Islet precursor cell (in vitro differentiated cells): ENCODE measurements at regions not wholly inside any gene's neighbourhood (a gene's known extent, or its start where the extent isn't known, plus 50 kb on each side); places are given as distances from the start of the nearest gene placed in this dataset.
A peak's percentile ranks its signal among the peaks of the same experiment; 100 is the strongest.

ENCODE experiments used
- DNase-seq: peaks from one replicate; pipeline ENCODE4 v3.0.0-alpha.2; 2018

DNA sequence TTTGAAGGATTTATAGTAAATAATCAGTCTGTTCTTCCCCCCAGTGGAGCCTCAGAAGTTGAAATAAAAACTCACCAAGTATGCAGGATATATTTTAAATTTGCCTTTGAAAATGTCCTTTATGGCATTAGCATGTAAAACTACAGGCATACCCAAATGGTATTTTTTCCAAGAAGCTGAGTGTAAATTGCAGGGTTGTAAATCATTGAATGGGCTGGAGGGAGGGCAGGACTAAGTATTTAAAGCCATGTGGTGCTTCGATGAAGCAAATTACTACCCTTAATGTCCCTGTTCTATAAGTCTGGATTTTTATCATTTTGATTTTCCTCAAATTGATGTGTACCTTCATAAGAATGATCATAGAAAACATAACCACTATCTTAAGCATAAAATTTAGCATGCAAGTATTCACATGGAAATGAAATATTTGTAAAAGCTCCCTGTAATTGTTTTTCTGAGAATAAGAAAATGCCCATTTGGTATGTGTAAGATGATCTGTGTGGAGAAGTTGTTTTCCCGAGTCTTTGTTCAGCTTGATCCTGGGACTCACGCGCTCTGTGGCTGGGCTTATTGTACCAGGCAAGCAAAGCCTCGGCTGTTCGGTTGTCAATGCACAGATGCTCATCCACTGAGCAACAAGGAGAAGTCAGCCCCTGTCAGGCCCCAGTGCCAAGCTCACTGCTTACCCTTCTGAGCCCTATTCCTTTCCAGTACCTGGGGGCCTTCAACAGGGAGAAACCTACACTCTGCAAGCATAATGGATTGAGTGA is 66.7 kb downstream of the CD164 start:
- DNase-seq, result no peak

DNA sequence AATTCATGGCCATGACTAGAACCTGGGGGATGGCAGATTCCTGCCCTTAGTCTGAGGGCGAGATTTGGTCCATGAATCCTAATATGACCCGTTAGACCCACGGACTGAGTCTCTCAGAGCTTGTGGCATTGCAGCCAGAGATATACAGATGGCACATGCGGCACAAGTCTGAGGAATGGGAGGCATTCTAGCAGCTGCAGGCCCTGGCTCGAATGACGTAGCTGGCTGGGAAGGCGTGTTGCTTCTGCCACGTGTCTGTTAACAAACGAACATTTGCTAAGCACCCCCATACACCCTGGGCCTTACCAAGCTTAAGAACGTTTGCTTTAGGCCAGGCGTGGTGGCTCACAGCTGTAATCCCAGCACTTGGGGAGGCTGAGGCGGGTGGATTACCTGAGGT is 68.0 kb downstream of the CD164 start:
- DNase-seq, result no peak

DNA sequence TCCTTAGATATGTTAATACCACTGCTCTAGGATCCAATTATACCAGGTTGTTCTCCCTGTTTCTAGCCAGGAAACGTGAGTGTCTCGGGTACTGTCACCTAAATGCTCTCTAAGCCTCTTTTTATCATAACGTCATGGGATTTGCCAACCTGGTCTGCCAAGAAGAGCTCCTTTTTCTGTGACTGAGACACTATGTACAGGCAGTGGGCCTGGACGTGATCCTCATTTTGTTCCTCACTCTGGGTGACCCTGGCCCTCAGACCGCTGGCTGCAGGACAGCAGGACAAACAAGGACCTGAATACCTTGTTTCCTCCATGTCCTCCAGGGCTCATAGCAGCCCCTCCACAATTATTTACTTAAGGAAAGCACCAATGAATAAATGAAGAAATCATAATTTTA is 69.1 kb downstream of the CD164 start:
- DNase-seq, result no peak

DNA sequence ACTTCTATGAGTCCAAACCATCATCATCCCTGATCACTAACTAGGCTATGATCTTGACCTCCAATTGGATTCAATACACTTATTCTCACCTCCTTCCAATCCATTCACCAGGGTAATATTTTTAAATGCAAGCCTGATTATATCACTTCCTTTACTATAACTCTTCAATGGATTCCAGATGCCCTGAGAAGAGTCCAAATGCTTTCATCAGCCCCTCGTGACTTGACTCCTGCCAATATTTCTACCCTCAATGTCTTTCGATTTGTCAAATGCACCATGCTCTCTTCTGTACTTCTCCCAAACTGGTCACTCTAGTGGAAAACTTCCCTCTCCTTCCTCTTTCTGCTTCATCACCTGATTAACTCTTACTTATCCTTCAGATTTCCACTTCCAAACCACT is 70.8 kb downstream of the CD164 start:
- no peak for DNase-seq

DNA sequence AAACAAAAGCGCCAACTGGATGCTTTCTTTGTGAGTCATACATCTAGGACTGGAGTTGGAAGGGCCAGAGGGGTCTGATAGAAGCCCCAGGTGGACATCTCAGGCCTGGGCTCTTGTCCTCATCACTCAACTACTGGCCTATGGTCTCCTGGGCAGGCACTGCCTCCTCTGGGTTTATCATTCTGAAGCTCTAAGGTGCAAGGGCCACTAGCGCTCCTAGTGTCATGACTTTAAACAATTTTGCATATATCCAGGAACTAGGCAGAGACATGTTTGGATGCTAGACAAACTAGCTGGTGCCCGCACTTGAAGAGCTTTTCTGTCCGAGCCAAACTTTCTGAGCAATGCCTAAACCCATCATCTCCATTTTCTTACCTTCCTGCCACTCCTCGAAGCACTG is 72.3 kb downstream of the CD164 start:
- no peak for DNase-seq

DNA sequence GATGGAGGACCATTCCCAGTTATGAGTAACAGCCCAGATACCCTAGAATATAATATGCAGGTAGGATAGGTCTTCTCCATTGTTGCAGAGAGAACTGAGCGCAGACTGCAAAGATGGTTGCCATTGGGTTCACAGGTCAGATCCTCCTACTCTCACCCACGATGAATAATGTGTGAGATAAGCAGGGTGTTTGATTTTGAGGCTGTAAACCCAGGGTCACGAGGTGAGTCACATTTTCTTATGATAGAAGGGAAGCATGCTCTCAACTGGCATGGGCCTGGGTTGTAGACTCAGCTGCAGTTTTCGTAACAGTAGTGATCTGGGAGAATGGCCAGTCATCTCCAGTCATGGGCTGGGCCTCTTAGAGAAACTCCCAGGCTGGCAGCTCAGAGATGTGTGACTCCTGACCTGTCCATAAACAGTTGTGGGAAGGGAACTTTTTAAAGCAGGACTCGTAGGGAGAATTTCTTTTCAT is 74.2 kb downstream of the CD164 start:
- DNase-seq, result peak; percentile 67

DNA sequence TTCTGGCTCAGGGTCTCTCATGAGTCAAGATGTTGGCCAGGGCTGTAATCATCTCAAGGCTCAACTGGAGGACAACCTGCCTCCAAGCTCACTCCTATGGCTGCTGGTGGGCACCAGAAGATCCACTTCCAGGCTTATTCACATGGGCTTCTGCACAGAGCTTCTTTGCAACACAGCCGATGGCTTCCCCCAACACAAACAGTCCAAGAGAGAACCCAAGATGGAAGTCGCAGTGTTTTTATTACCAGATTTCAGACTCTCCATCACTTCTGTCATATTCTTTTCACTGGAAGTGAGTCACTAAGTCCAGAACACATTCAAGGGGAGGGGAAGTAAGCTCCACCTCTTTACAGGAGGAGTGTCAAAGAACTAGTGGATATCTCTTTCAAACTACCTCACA is 75.5 kb downstream of the CD164 start:
- DNase-seq, result no peak

DNA sequence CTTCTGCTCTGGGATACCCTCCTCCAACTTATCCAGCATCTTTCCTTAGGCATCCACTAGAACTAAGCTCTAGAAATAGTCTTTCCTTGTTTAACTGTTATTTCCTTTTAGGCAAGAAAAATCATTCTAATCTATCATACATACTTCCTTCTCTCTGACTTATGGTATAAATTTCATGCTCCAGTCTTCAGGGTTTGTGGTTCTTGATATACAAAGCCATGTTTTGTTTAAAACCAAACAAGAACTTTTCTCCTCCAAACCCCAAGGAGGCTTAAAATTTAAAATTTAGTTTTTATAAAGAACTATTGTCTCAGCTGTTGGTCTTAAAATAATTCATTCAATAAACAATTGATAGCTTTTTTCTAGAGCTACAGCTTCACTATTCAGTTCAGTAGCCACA is 77.2 kb downstream of the CD164 start:
- DNase-seq, result no peak

DNA sequence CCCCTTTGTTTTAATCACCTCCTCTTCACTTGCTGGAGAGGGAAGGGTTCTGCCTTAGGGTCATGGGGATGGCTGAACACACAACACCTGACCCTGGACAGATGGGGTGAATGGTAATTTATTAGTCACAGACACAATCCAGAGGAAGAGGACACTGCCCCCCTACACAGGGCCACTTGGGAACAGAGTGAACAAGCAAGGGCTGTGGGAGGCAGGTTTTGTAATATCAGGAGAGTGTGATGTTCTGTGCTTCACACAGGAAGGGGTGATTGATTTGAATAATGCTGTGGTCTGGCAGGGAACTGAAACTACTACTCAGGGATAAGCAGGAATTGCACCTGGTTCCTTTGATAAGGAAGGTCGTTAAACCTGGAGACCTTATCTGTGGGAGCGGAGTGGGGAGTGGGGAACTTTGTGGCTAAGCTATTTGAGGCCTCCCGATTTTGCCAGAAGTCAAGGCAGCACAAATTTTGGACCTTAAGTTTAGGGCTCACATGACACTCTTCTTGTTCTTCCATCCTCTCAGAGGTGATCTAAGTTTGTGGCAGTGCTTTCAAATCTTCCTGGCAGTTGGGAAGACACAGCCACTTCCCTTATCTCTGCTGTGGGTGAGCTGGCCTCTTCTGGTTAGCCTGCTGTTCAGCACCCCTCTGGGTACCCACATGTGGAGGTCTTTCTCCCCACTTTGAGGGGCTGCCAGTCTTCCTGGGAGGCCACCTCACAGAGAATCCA is 77.8 kb downstream of the CD164 start:
- DNase-seq, result no peak

DNA sequence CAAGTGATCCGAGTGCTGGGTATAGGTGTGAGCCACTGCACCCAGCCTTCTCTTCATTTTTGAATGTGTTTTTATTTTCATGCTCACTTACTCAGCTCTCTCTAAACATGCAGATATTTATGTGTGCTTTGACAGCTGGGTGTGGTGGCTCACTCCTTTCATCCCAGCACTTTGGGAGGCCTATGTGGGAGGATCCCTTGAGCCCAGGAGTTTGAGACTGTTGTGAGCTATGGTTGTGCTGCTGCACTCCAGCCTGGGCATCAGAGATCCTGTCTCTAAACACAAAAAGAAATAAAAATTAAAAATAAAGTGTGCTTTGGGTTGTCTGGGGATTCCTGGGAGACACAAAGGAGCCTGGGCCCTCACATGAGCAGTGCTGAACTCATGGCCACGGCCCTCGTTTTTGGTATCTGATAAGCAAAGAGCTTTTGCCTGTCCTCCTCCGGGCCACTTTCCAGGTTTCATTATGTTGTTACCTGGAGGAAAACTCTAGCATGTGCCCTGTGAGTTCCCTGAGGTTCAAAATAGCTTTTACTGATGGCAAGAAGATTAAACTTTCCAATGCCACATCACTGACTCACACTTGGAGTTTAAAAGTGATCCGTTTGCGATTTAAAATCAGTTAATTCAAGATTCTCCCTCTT is 78.5 kb downstream of the CD164 start:
- DNase-seq, result no peak

DNA sequence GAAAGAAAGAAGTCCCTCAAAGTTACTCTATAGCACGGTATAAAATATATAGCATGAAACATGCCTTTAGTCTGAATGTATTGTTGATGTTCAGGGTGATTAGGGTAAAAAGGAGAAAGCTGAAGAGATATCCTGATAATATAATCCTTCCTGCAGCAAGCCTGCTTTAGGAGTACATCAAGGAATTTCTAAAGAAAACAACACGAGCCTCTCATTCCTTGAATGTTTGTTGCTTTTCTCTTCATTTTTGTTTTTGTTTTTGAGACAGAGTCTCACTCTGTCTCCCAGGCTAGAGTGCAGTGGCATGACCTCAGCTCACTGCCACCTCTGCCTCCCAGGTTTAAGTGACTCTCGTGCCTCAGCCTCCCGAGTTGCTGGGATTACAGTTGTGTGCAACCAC is 79.1 kb downstream of the CD164 start:
- no peak for DNase-seq

DNA sequence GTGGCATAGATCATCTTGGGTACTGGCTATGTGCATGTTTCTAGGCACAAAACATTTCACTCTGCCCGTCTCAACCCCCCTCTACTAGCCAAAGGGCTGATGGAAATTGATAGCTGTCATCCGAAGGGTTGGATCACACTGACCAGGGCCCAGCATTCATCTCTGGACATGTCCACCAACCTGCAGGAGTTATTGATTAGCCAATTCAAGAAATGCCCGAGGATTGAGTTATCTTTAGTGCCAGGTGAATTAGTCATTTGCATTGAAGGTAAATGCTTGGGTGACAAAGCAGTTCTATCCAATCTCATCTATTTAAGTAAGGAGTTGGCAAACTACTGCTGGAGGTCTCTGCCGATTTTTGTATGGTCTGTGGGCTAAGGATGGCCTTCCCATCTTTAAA is 80.1 kb downstream of the CD164 start:
- DNase-seq, result no peak

DNA sequence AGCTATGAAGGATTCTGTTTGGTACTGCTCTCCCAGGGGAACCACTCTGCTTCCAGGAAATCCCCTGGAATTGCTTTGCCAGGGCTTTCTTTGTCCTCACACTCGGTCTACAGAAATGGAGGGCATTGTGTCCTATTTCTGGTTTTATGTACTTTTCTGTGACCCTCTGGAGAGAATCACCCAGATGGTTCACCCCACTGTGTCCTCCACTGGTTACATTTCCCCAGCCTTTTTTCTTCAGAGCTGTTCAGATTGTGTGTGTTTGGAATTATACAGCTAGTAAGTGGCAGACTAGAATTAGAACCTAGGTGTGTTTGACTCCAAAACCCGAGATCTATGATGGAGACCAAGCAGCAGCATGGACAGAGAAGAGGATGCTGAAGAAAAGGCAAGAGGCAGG is 80.8 kb downstream of the CD164 start:
- no peak for DNase-seq

DNA sequence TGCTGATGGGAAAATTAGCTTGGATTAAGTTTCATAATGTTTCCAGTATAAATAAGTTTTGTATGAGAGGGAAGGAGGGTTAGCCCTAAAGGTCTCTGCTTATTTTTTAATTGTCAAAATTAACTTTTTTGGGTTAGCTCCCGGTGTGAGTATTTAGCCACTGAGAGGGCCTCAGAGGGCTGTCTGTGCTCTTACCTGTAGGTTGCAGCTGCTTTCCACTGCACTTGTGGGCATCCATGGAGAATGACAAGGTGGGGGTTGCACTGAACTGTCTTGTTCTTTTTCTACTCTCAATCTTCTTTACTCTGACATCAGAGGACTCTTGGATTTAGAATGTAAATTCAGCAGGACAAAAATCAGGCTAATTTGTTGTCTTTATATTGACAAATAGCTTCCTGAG is 81.4 kb downstream of the CD164 start:
- DNase-seq, result no peak

DNA sequence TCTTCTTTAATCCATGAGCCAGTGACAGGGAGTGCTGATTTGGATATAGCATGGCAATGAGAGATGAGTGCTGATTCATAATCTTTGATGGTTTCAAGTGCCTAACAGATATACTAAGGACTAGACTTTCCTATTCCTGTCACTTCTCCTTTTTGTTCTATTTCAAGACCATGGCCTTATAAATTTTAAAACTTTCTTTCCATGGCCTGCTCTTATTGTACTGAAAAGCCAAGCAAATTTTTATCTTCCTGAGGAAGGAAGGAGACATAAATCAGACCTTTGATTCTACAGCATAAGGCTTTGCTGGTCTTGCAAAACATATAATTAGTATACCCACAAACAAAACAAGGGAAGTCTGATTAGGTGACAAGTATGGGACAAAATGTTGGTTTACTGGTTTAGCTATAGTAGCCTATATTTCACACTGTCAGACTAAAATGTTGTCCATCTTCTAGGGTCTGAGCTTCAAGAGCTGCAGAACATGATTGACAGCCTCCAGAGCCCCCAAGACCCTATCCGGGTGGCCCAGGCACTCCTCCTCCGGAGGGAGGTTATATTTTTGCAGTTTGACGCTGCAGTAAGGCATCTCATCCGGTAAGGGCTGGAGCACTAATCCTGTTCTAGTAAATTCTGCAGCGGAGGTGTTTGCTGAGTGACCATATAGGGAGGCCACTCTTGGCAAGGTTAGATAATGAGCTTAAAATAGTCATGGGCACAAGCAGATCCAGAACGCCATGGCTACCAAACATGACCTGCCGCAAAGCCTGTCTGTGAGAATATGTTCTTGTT is 82.3 kb downstream of the CD164 start:
- DNase-seq, result no peak

DNA sequence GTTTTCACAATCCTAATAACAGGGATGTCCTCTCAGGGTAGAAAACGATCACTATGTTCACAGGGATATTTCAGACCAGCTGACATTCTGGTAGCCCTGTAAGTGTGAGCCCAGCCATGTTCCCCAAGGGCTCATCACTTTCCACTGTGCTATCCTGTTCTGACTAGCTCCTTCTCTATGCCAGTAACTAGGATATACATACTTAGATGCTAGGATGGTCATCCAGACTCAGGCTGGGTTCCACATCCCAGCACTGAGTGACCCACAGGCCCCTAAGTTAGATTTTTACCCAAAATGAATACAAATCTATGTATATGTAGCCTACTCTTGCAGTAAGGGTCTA is 83.0 kb downstream of the CD164 start:
- no peak for DNase-seq

DNA sequence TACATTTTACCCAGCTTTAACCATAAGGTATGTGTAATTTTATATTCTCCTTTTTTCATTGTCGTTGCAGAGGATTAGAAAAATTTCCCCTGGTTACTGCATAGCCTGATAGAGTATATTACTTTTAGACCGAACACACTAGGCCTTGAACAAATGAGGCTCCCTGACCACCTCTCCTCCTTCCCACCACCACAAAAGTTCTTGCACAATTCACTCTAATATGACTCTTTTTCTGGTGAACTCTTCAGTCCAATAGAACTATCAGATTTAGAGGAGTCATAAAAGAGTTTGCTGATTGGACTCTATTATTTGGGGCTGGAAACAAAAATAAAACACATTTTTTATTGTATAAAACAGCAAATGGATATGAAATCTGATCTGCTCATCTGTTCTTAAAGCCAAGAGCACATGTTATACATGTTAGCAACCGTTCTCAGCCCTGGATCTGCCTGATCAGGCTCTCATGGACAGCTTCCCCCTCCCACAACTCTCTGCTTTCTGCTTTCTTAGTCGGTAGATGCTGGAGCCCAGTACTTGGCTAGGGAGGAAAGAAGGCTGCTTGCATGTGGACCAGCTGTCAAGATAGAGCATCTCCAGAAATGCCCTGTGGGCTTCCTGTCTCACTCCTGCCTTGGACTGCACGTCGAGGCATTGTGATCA is 83.5 kb downstream of the CD164 start:
- peak; percentile 76 for DNase-seq

DNA sequence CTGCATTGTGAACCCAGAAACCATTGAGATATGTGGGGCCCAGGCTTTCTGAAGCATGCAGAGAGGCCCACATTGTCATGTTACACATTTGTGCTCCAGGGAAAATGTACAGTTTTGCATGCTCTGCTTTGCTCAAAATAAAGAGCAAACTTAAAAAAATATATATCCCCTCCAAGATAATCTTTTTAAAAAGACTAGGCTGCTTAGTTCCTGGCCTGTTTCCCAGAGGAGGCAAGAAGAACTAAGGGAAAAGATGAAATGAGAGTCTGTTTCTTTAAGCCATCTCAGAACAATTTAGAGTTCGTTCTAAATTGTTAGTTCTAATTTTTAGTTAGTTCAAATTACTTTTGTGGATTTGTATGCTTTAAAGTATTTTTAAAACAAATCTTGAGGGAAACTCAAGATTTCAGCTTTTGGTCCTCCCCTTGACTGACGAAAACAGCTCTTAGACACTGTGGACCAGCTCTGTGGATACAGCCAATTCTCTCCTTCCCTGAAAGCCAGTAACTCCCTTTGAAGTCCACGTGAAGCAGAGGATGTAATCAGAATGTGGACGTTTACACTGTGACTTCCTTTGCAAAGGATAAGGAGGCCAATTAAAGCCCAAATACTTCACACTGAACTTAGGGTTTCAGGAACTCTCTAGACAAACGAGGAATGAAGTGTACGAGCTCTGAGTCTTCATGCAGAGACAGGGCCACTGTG is 84.7 kb downstream of the CD164 start:
- DNase-seq, result no peak

DNA sequence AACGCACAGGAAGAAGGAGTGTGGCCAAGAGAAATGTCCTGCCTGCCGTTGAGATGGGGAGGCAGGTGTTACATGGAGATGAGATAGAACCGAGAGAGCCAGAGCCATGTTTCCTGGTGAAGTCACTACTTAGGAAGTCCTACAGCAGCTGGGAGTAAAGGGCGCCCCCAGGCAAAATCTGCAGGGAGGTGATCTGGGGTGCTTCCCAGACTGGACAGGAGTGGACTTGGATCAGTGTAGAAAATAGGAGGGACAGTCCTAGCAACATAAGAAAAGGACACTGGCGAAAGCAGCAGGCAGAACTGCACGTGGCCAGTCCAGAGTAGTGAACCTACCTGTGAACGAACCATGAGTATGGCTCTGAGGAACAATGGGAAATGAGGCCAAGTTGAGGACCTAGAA is 85.3 kb downstream of the CD164 start:
- DNase-seq, result no peak

DNA sequence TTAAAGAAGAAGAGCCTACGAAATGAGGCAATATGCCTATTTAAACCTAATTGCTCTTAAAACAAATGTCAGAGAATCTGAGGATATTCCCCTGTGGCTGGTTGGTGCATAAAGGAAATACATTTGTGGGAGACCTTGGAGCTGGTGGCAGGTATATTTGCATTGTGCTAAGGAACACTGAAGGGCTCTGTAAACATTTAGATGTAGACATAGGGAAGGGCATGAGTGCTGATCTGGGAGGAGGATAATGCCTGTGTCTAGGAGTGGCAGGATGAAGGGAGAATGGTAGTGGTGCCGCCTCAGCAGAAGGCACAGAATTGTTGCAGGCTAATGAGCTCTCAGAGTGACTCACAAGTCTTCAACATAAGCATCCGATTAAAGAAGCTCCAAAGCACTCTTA is 85.8 kb downstream of the CD164 start:
- DNase-seq, result no peak

DNA sequence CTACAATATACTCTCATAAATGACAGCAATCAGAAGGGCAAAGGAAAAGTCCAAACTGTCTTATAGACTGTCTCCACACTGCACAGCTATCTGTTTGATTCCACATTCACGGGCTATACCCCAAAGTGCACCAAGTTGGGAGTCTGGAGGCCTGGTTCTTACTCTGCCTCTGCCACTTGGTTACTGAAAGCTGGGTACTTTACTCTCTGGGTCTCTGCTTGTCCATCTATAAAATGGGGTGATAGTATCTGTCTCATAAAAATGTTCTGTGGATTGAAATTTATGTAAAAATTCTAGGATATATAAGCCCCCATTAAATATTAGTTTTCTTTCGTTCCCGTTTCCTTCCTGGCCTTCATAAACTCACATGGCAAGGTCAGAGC is 86.5 kb downstream of the CD164 start:
- no peak for DNase-seq

DNA sequence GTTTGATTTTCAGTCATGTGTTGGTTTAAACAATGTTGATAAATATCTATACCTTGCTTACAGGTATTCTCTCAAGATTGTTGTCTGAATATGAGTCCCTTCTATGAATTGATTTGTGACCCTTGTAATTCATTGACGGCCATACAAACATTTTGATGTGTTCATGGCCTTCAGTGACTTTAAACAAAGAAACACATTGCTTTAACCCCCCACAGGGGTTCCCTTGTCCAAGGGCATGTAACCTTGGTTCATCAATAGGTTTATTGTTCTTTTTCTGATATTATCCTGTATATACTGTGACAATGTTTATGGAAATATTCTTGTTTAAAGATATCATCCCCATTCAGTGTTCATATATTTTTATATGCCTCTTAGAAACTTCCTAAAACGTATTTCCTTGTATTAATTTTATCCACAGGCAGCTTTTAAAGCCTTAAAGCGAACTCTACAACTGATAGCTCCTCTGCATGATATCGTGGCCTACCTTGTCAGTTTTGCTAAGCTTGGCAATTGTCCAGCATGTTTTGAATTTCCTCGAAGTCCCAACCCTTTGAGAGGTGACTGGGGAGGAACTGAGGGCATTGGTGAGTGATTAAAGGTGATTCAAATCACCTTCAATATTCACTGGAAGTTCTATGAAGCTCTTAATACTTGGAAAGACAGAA is 87.0 kb downstream of the CD164 start:
- no peak for DNase-seq
